ENCODE measurements at regions not wholly inside any gene's neighbourhood (a gene's known extent, or its start where the extent isn't known, plus 50 kb on each side); places are given as distances from the start of the nearest gene placed in this dataset.

- DNase-seq, result no peak
- intact Hi-C loops (cut with DNase I), result no loop called here
These were observed 70.2 kb upstream of the ADGRL3 start for GRCh38 chr4:61129971-61130370.

- intact Hi-C loops (cut with DNase I), result no loop called here
- DNase-seq, result no peak
These were observed 56.7 kb upstream of the ADGRL3 start for GRCh38 chr4:61143461-61143860.

GRCh38 chr4:61149278-61149677, 50.8 kb upstream of the ADGRL3 start:
- intact Hi-C loops (cut with DNase I), result no loop called here
- DNase-seq, result no peak
